HG02840 (cell line): ENCODE measurements at regions not wholly inside any gene's neighbourhood (a gene's known extent, or its start where the extent isn't known, plus 50 kb on each side); places are given as distances from the start of the nearest gene placed in this dataset.

Source experiments
- ATAC-seq: cut with Tn5 transposase; IDR thresholded peaks from one replicate; pipeline ENCODE4 v1.9.1; 2021; ENCODE audit warnings: mild to moderate bottlenecking, moderate library complexity, moderate number of reproducible peaks; ENCODE audit not compliant: unreplicated experiment, low FRiP score

- ATAC-seq, result no peak
These were observed 271.1 kb upstream of the CHD6 start for GRCh38 chr20:41889126-41889843.

- ATAC-seq, result no peak
These were observed 270.3 kb upstream of the CHD6 start for GRCh38 chr20:41888434-41888833.

DNA sequence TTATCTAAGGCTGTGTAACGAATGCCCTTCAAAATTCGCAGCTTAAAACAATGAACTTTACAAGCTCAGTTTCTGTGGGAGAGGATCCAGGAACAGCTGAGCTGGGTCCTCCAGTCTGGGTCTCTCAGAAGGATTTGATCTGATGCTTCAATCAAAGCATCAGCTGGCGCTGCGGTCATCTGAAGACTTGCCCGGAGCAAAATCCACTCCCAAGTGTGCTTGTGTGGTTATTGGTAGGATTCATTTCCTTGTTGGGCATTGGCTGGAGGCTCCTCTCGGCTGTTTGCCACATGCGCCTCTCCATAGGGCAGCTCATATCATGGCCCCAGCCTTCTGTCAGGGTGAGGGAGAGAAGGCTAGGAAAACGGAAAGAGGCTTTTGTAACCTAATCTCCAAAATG, 269.3 kb upstream of the CHD6 start:
- ATAC-seq, result no peak

- ATAC-seq, result no peak
These were observed 263.4 kb upstream of the CHD6 start for GRCh38 chr20:41881466-41882046.

DNA sequence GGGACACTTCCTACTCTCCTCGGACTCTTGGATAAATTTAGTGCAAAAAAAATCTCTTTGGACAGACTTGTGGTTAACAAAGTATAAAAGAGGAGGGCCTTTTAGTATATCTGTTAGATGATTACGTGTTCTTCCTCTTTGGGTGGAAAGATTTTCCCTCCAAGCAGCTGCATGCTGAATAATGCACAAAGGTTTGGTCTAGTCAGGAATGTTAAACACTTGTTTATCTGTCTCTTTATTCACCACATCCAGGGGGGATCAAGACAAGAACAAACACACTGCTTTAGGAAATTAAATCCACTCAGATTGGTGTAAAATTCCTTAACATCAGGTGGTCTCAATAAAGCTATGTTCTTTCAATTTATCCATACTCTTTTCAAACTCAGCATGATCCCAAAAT, 260.9 kb upstream of the CHD6 start:
- no peak for ATAC-seq

DNA sequence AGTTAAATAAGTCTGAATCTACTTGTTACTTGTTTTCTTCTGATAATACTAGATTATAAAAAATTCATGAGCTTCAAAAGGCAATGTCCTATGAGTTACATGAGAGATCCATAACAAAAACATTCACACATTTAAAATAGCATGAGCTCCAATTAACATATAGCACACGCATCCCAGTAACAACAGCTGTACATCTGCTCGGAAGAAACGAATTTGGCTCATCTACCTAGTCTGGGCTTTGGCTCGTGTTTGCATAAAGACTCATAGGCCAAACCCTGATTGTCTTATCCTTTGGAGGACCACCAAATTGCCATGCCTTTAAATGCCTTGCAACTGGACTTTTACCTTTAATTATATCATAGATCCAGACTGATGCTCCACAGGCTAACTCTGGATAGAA, 259.7 kb upstream of the CHD6 start:
- ATAC-seq, result no peak

DNA sequence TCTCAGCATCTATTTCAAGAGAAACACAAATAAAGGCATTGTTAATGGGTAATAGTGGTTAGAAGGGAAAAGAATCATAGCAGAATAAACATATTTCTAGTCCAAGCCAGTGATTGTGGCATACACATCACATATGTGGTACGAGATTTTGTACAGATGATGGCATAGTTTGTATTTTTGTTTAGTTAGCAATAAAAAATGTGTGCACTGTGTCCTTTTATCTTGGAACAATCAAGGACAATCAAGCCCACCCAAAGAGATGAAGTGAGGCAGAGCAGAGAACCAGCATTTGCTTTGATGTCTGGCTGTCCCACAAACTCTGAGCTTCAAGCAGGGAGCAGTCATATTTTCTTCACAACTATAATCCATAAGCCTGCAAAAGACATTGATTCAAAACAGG, 256.5 kb upstream of the CHD6 start:
- ATAC-seq, result no peak

GRCh38 chr20:41872930-41873329, 254.8 kb upstream of the CHD6 start:
- no peak for ATAC-seq

- ATAC-seq, result no peak
These were observed 252.8 kb upstream of the CHD6 start for GRCh38 chr20:41870869-41871462.

DNA sequence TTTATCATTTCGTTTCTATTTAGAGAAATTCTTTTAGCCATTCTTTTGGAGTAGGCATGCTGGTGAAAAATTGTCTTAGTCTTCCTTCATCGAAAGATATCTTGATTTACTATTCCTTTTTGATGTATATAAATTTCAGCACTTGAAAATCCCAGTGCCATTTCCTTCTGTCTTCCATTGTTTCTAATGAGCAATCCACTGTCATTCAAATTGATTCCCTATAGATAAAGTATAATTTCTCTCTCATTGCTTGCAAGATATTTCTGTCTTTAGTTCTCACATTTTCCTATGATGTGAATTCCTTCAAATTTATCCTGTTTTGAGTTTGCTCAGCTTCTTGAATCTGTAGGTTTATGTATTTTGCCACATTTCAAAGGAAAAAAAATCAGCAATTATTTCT, 251.1 kb upstream of the CHD6 start:
- ATAC-seq, result no peak

- no peak for ATAC-seq
These were observed 247.8 kb upstream of the CHD6 start for GRCh38 chr20:41865938-41866337.

DNA sequence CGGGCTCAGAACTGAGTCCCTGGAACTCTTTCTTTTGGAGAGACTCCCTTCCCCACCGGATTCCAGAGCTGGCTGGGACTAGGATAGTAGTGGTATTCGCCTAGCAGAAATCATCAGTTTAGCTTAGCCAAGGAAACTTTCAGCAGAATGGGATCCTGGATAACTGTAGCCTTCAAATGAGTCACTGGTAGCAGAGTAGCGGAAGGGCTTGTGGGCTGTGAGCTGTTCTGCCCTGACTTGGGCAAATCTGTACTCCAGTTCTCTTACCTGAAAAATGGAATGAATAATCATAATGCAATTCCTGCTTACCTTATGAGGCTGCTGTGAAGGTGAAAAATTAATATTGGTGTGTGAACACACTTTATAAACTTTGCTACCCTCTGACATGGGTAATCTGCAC, 244.3 kb upstream of the CHD6 start:
- ATAC-seq, result no peak

- no peak for ATAC-seq
These were observed 243.7 kb upstream of the CHD6 start for GRCh38 chr20:41861772-41862422.

DNA sequence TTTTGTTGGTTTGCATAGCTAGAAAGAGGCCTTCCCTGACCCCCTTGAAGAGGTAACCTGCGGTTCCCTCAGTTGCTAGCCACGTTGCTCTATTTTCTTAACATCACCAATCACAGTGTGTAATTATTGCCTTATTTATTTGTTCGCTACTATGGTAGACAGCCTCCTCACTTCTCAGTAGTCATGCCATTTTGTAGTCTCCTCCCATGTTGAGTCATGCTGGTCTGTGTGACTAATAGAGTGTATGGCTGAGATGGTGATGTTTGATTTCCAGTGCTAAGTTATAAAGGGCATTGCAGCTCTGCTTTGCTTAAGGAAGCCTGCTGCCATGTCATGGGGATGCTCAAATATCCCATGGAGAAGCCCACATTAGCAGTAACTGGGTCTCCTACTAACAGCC, 236.6 kb upstream of the CHD6 start:
- ATAC-seq, result no peak

DNA sequence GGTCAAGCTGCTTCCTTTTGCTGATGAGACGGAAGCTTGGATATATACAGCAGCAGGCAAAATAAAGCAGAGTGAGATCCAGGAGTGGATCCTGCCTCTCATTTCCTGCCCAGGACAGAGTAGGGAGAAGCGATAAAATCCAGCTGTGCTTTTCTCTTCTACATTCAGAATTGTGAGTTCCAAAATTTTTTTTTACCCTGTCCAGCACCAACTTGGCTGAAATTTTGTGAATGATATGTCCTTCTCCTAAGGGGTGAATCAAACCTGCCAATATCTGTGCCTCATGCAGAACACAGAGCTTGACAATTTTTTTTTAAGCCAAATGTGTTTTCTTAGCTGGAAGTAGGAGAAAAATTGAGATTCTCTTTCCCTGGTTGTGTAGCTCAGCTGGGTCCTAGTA, 235.6 kb upstream of the CHD6 start:
- ATAC-seq, result no peak

DNA sequence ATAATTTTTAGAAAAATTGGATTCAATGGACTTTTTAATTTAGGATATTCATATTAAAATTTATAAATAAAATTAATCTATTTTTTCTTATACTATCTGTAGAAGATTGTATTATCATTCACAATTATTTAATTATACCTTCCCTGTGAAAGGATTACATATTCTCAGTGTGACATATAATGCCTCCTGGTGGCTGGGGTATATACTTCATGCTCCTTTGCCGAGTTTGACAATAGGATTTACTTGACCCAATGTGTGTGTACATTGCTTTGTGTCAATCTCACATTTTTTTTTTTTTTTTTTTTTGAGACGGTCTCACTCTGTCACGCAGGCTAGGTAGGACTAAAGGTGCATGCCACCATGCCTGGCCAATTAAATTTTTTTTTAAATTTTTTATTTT, 230.0 kb upstream of the CHD6 start:
- no peak for ATAC-seq

- ATAC-seq, result no peak
These were observed 219.6 kb upstream of the CHD6 start for GRCh38 chr20:41837669-41838224.

DNA sequence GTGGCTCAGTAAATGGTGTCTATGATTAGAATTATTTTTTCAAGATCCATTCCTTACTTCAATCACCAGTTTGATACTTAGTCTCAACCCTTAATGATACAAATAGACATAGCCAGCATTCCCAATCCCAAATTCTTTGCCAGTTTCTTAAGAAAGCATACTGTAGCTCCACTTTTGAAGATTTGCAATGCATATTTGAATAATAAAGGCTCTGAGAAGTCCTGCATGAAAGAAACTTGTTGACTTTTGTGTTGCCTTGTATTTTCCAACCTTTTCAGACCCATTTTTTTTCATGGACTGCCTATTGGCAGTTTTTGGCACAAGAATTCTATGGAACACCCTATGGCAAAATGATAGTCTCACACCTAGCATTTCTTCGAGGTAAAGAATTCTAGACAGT, 215.6 kb upstream of the CHD6 start:
- no peak for ATAC-seq

DNA sequence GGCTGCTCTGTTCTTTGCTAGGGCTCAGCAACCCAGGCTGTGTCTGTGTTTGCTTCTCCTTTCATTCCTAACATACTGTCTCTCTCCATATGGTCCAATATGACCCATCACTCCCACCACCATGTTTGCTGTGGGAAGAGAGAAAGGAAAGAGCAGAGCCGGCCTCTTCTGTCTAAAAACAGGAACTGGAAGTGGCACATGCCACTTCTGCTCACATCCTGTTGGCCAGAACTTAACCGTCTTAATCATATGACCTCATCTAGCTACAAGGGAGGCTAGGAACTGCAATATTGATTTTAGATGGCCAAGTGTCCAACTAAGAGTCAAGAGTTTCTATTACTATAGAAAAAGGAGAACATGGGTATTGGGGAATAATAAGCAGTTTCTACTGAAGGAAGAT, 212.5 kb upstream of the CHD6 start:
- ATAC-seq, result no peak

DNA sequence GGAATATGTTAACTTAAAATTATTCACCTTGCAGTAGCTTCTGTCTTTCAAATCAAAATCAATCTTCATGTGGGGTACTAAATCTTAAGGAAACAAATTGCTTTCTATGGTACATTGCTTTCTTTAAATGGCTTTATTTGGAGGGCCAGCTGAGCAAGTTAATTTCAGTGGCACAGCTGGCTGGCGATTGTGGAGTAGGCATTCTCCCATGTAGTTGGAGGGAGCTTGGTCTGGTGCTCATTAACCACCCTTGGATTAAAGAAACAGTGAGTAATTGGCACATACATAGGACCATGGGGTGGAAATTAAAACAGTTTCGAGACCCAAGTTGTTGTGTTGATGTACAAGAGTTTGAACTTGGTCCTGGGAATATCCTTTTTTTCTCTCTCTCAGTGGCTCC, 201.3 kb upstream of the CHD6 start:
- no peak for ATAC-seq

DNA sequence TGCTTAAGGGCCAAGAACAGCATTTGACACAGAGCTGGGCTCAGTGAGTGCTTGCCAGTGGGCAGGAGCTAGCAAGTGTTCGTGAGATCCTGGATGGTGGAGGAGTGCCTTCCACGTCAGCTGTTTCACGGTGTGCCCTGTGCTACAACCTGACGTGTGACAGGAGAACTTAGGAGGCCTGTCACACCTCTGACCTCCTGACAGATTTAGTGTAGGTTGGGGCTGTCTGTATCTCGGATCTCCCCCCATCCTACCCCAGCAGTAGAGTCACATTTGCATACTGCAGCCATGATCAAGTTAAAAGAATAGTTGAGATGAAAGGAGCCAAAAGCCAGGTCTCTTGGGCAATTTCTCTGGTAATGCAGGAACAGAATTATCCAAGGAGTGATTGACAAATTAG, 200.8 kb upstream of the CHD6 start:
- ATAC-seq, result no peak
